H1 (cell line): ENCODE measurements at regions not wholly inside any gene's neighbourhood (a gene's known extent, or its start where the extent isn't known, plus 50 kb on each side); places are given as distances from the start of the nearest gene placed in this dataset.

Source experiments
- EZH2 ChIP-seq: fragments of 200-600 bp; sonication (generic); IDR thresholded peaks from 2 replicates; pipeline ENCODE4 v1.7.1; 2012; ENCODE audit warnings: low read depth, mild to moderate bottlenecking, moderate library complexity, low read length, inconsistent platforms; ENCODE audit not compliant: severe bottlenecking
- HDAC6 ChIP-seq: IDR thresholded peaks from one replicate; pipeline ENCODE4 v1.7.1; 2012; ENCODE audit warnings: low read depth, mild to moderate bottlenecking, inconsistent platforms, low read length, moderate library complexity
- KDM1A ChIP-seq: fragments of 200-600, 300-600 bp; sonication (generic); IDR thresholded peaks from 2 replicates; pipeline ENCODE4 v1.7.1; 2016; ENCODE audit warnings: mild to moderate bottlenecking, low read length, borderline replicate concordance
- KDM5A ChIP-seq: fragments of 200-600 bp; IDR thresholded peaks from 2 replicates; pipeline ENCODE4 v1.7.1; 2012; ENCODE audit warnings: mild to moderate bottlenecking, low read length, inconsistent platforms, mixed read lengths
- POLR2AphosphoS5 ChIP-seq: IDR thresholded peaks from 2 replicates; pipeline ENCODE4 v1.6.1; 2011; ENCODE audit warnings: low read depth, low read length
- SIX5 ChIP-seq: IDR thresholded peaks from 2 replicates; pipeline ENCODE4 v1.6.1; 2011; ENCODE audit warnings: mild to moderate bottlenecking, low read depth, low read length
- SUZ12 ChIP-seq: fragments of 200-600 bp; sonication (generic); IDR thresholded peaks from 2 replicates; pipeline ENCODE4 v1.6.1; 2012; ENCODE audit warnings: mild to moderate bottlenecking, inconsistent platforms, low read length, moderate library complexity, mixed read lengths
- TF ChIP-seq, protein P1 (sequence below), 3 experiments: IDR thresholded peaks; 1 replicate in 2 of 3; 2 replicates in 1 of 3; pipeline versions ENCODE4 v1.5.1 to v1.6.1; 2011; ENCODE audit warnings: low read length in 3 of 3, mild to moderate bottlenecking in 3 of 3, inconsistent platforms in 2 of 3, low read depth in 1 of 3, moderate library complexity in 1 of 3; ENCODE audit not compliant: insufficient read depth in 1 of 3; ENCODE audit errors: control extremely low read depth in 1 of 3

DNA sequence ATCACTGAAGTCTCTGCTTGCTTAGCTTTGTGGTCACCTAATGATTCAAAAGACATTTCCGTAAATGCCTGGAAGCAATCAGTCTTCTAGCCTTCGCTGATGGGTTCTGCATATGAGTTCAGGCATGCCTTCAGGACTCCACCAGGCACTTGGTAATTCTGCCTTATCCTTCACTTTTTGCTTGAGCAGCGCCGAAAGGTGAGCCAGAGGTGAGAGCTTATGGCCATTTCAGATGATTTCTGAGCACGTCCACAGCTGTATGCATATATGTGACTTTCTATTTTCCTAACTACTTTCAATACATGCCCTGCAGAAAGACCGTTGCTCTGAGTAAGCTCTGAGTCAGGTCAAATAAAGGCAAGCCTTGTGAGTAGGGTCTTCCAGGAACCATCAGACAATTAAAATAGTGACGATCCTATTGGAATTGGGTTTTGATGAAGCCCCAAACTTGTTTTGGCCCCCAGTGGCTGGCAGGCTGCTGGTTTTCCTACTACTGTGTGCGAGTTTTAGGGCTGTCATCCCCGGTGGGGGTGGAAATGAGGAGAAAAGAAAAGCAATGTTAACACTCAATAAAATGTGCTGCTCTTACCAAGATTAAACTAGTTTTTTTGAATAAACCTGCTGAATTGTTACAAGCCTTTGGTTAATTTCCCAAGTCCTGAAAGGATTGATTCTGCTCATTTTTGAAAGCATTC is 154.4 kb upstream of the AKR1E2 start:
- TF ChIP-seq HDAC6, result no peak
- TF ChIP-seq SUZ12, result no peak
- TF ChIP-seq, protein P1, sequence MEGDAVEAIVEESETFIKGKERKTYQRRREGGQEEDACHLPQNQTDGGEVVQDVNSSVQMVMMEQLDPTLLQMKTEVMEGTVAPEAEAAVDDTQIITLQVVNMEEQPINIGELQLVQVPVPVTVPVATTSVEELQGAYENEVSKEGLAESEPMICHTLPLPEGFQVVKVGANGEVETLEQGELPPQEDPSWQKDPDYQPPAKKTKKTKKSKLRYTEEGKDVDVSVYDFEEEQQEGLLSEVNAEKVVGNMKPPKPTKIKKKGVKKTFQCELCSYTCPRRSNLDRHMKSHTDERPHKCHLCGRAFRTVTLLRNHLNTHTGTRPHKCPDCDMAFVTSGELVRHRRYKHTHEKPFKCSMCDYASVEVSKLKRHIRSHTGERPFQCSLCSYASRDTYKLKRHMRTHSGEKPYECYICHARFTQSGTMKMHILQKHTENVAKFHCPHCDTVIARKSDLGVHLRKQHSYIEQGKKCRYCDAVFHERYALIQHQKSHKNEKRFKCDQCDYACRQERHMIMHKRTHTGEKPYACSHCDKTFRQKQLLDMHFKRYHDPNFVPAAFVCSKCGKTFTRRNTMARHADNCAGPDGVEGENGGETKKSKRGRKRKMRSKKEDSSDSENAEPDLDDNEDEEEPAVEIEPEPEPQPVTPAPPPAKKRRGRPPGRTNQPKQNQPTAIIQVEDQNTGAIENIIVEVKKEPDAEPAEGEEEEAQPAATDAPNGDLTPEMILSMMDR (IDR thresholded peaks at IDR 0.05; ENCODE audit: control extremely low read depth in 1 of 3, insufficient read depth in 1 of 3, low read depth in 1 of 3, low read length in 3 of 3), result no peak
- no peak for TF ChIP-seq KDM1A
- TF ChIP-seq EZH2, result no peak
- no peak for TF ChIP-seq SIX5
- TF ChIP-seq POLR2AphosphoS5, result no peak
- no peak for TF ChIP-seq KDM5A
